ENCODE measurements at regions not wholly inside any gene's neighbourhood (a gene's known extent, or its start where the extent isn't known, plus 50 kb on each side); places are given as distances from the start of the nearest gene placed in this dataset.

DNA sequence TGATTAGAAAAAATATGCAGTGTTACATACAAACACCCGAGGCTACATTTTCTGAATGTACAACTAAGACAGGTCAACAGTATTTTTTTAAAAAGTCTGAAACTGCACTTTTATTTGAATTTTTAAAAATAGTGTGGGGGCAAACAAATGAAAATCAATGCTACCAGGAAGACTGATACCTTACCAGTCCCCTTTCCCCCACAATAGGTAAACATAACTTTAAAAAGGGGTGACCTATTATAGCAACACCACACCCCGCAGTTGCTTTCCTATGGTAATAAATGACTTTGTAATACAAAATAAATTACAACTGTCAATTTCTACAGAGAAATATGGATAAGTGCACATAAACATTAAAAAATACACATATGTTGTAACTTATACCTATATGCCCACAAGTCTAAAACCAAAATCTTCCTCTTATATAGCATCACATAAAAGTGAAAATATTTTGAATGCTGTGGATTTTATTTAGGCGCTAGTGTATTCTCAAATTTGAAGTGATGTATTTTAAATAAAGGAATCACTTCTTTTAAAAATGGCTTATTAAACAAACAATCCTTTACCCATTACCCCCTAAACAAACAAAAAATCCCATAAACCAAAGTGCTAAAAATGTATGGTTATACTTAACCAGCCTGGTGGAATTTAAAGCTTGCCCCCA is 63.1 kb downstream of the KCNRG start:
- intact Hi-C loops (cut with DNase I; ENCODE audit: low total_unique reads): no loop called here
- 65 to 68% methylated on average over 3 of the region's 3 CpGs for WGBS, 2 donors
- no peak for DNase-seq (ENCODE audit: low spot score in 2 of 2)
- H3K4me3 ChIP-seq (ENCODE audit: low read depth, poor library complexity, severe bottlenecking): no peak overlapping the region
- TF ChIP-seq POLR2A (IDR thresholded peaks at IDR 0.05) (no peak), CTCF (IDR thresholded peaks at IDR 0.05) (no peak)

GRCh38 chr13:50078895-50079654 is 63.8 kb downstream of the KCNRG start:
- TF ChIP-seq CTCF (IDR thresholded peaks at IDR 0.05): no peak
- no peak for TF ChIP-seq POLR2A (IDR thresholded peaks at IDR 0.05)
- H3K4me3 ChIP-seq (ENCODE audit: low read depth, poor library complexity, severe bottlenecking): no peak overlapping the region
- intact Hi-C loops (cut with DNase I; ENCODE audit: low total_unique reads): no loop called here
- WGBS, 2 donors: 56 to 61% methylated on average over 10 of the region's 10 CpGs
- no peak for DNase-seq (ENCODE audit: low spot score in 2 of 2)

GRCh38 chr13:50079655-50080202 is 64.5 kb downstream of the KCNRG start:
- no peak for TF ChIP-seq POLR2A (IDR thresholded peaks at IDR 0.05)
- TF ChIP-seq CTCF (IDR thresholded peaks at IDR 0.05): no peak
- WGBS, 2 donors: 21 to 29% methylated on average over 12 of the region's 12 CpGs
- no peak for DNase-seq (ENCODE audit: low spot score in 2 of 2)
- intact Hi-C loops (cut with DNase I; ENCODE audit: low total_unique reads): loop anchor here (5.0 kb wide), 1 partner anchor 48 kb away; no protein-coding TSS in a partner anchor
- no peak overlapping the region for H3K4me3 ChIP-seq (ENCODE audit: low read depth, poor library complexity, severe bottlenecking)

GRCh38 chr13:50080203-50080910 is 65.1 kb downstream of the KCNRG start:
- WGBS, 2 donors: 2 to 3% methylated on average over 29 of the region's 29 CpGs
- peak overlapping the region; percentile 72 for H3K4me3 ChIP-seq (ENCODE audit: low read depth, poor library complexity, severe bottlenecking)
- no peak for TF ChIP-seq CTCF (IDR thresholded peaks at IDR 0.05)
- TF ChIP-seq POLR2A (IDR thresholded peaks at IDR 0.05): no peak
- intact Hi-C loops (cut with DNase I; ENCODE audit: low total_unique reads): loop anchor here (5.0 kb wide), 1 partner anchor 47 kb away; no protein-coding TSS in a partner anchor
- no peak for DNase-seq (ENCODE audit: low spot score in 2 of 2)

DNA sequence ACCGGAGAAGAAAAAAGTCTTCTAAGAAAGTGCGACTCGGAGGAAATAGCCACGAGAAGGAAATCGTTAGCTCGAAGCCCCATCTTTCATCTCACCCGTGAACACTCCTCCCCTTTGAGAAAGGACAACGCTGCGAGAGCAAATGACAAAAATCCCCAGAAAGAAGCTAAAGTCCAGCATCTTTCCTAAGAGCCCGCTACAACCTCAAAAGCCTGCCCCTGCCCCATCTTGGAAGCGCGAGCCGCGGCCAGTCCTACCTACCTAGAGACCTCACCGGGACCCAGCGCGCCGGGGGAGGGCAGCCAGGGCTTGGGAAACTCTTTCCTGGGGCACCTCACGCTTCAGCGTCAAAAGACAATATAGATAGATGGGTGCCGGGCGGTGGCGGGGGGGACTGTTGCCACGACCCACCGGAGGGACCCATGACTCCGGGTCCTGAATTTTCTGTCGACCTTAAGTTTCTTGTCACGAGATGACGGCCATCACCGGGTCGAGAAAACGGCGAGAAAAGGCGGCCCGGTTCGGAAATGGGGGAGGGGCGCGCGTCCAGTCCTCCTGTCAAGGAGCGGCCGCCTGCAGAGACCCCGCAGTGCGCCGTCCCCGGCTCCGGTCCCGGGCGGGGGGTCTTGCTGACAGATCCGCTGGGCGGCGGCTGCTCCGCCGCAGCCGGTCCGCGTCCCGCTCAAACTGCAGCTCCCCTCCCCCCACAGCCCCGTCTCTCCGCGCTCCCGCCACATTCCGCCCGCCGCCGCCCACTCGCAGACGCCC is 65.9 kb downstream of the KCNRG start:
- 0% methylated on average over 43 to 67 of the region's 67 CpGs for WGBS, 2 donors
- intact Hi-C loops (cut with DNase I; ENCODE audit: low total_unique reads): loop anchor here (5.0 kb wide), 1 partner anchor 46 kb away; no protein-coding TSS in a partner anchor
- H3K4me3 ChIP-seq (ENCODE audit: low read depth, poor library complexity, severe bottlenecking): peak overlapping the region; percentile 72
- TF ChIP-seq POLR2A (IDR thresholded peaks at IDR 0.05) (no peak), CTCF (IDR thresholded peaks at IDR 0.05) (no peak)
- peak; percentile 45 to 93 for DNase-seq (ENCODE audit: low spot score in 2 of 2)

Measured in lower leg skin (tissue), 4 donors.